H9 (cell line): ENCODE measurements at regions not wholly inside any gene's neighbourhood (a gene's known extent, or its start where the extent isn't known, plus 50 kb on each side); places are given as distances from the start of the nearest gene placed in this dataset.
A peak's percentile ranks its signal among the peaks of the same experiment; 100 is the strongest.

ENCODE experiments used
- DNase-seq: peaks from one replicate; pipeline ENCODE4 v3.0.0-alpha.2; 2017
- H2AFZ ChIP-seq: one replicate; pipeline ENCODE4 v1.6.1; 2013; ENCODE audit warnings: mild to moderate bottlenecking, low read length, control low read depth, moderate library complexity
- H2AK5ac ChIP-seq: 2 replicates; pipeline ENCODE4 v1.6.1; 2013; ENCODE audit warnings: low read length, control low read depth, mixed read lengths; ENCODE audit not compliant: insufficient read length
- H2BK120ac ChIP-seq: one replicate; pipeline ENCODE4 v1.6.1; 2013; ENCODE audit warnings: low read depth, mild to moderate bottlenecking, low read length, control low read depth, inconsistent platforms; ENCODE audit not compliant: poor library complexity, severe bottlenecking
- H2BK12ac ChIP-seq: 2 replicates; pipeline ENCODE4 v1.6.1; 2013; ENCODE audit warnings: low read length, control low read depth, mixed read lengths, low read depth; ENCODE audit not compliant: insufficient read length
- H2BK15ac ChIP-seq: 2 replicates; pipeline ENCODE4 v1.6.1; 2013; ENCODE audit warnings: low read depth, low read length, control low read depth
- H2BK20ac ChIP-seq: one replicate; pipeline ENCODE4 v1.6.1; 2013; ENCODE audit warnings: low read depth, mild to moderate bottlenecking, low read length, control low read depth, inconsistent platforms; ENCODE audit not compliant: poor library complexity, severe bottlenecking
- H2BK5ac ChIP-seq: 2 replicates; pipeline ENCODE4 v1.6.1; 2013; ENCODE audit warnings: low read length, control low read depth, mixed read lengths; ENCODE audit not compliant: insufficient read length
- H3K14ac ChIP-seq: 2 replicates; pipeline ENCODE4 v1.6.1; 2013; ENCODE audit warnings: low read length, control low read depth; ENCODE audit not compliant: insufficient read depth
- H3K18ac ChIP-seq: 2 replicates; pipeline ENCODE4 v1.6.1; 2013; ENCODE audit warnings: low read depth, mild to moderate bottlenecking, mixed read lengths, low read length, control low read depth; ENCODE audit not compliant: insufficient read length
- H3K23ac ChIP-seq: 2 replicates; pipeline ENCODE4 v1.6.1; 2013; ENCODE audit warnings: low read length, control low read depth, mixed read lengths, low read depth; ENCODE audit not compliant: insufficient read length
- H3K23me2 ChIP-seq: 2 replicates; pipeline ENCODE4 v1.6.1; 2013; ENCODE audit warnings: low read depth, mild to moderate bottlenecking, mixed read lengths, low read length, control low read depth; ENCODE audit not compliant: insufficient read length, poor library complexity, severe bottlenecking
- H3K27ac ChIP-seq: 2 replicates; pipeline ENCODE4 v1.5.1; 2013; ENCODE audit warnings: low read length, control low read depth, mixed read lengths, low read depth; ENCODE audit not compliant: insufficient read length
- H3K27me3 ChIP-seq: 2 replicates; pipeline ENCODE4 v1.6.1; 2013; ENCODE audit warnings: low read length, control low read depth, inconsistent platforms; ENCODE audit not compliant: insufficient read depth
- H3K4ac ChIP-seq: 2 replicates; pipeline ENCODE4 v1.6.1; 2013; ENCODE audit warnings: low read depth, mild to moderate bottlenecking, control low read depth, inconsistent platforms, low read length, moderate library complexity
- H3K4me1 ChIP-seq: 2 replicates; pipeline ENCODE4 v1.6.1; 2013; ENCODE audit warnings: low read length, control low read depth, inconsistent platforms; ENCODE audit not compliant: insufficient read depth
- H3K4me2 ChIP-seq: 2 replicates; pipeline ENCODE4 v1.6.1; 2013; ENCODE audit warnings: low read length, control low read depth, mixed read lengths; ENCODE audit not compliant: insufficient read length, insufficient read depth
- H3K56ac ChIP-seq: 2 replicates; pipeline ENCODE4 v1.6.1; 2013; ENCODE audit warnings: low read depth, mild to moderate bottlenecking, mixed read lengths, low read length, control low read depth; ENCODE audit not compliant: insufficient read length
- H3K79me1 ChIP-seq: 2 replicates; pipeline ENCODE4 v1.6.1; 2013; ENCODE audit warnings: low read depth, mild to moderate bottlenecking, moderate library complexity, low read length, control low read depth, inconsistent platforms; ENCODE audit not compliant: insufficient read depth, poor library complexity, severe bottlenecking
- H3K79me2 ChIP-seq: 2 replicates; pipeline ENCODE4 v1.6.1; 2013; ENCODE audit warnings: low read length, control low read depth, inconsistent platforms; ENCODE audit not compliant: insufficient read depth
- H3K9ac ChIP-seq: 2 replicates; pipeline ENCODE4 v1.6.1; 2013; ENCODE audit warnings: low read length, control low read depth, mixed read lengths; ENCODE audit not compliant: insufficient read length; ENCODE audit errors: extremely low read depth
- H3K9me3 ChIP-seq: one replicate; pipeline ENCODE4 v1.6.1; 2013; ENCODE audit warnings: low read depth, low read length, inconsistent platforms; ENCODE audit not compliant: control insufficient read depth
- H3T11ph ChIP-seq: one replicate; pipeline ENCODE4 v1.6.1; 2013; ENCODE audit warnings: mild to moderate bottlenecking, low read length, control low read depth, inconsistent platforms
- H4K20me1 ChIP-seq: one replicate; pipeline ENCODE4 v1.6.1; 2013; ENCODE audit not compliant: control insufficient read depth, insufficient read length, insufficient read depth
- H4K5ac ChIP-seq: 2 replicates; pipeline ENCODE4 v1.6.1; 2013; ENCODE audit warnings: low read depth, mild to moderate bottlenecking, mixed read lengths, low read length, control low read depth; ENCODE audit not compliant: insufficient read length
- H4K8ac ChIP-seq: replicated peaks from 2 replicates; pipeline ENCODE4 v1.6.1; 2013; ENCODE audit warnings: low read length, control low read depth, mixed read lengths, low read depth; ENCODE audit not compliant: insufficient read length
- H4K91ac ChIP-seq: 2 replicates; pipeline ENCODE4 v1.6.1; 2013; ENCODE audit warnings: low read depth, mild to moderate bottlenecking, moderate library complexity, mixed read lengths, low read length, control low read depth; ENCODE audit not compliant: insufficient read length
- H3K27ac Mint-ChIP-seq, 3 experiments: 2 replicates in 2 of 3; 3 replicates in 1 of 3; pipeline ENCODE4 v1.8.0; 2020 to 2021; ENCODE audit warnings: mixed read lengths in 3 of 3, mild to moderate bottlenecking in 1 of 3, moderate library complexity in 1 of 3
- H3K27me3 Mint-ChIP-seq: 2 replicates; pipeline ENCODE4 v1.8.0; 2021; ENCODE audit warnings: low read depth, mild to moderate bottlenecking, moderate library complexity, mixed read lengths
- H3K36me3 Mint-ChIP-seq, 3 experiments: 2 replicates in 2 of 3; 3 replicates in 1 of 3; pipeline ENCODE4 v1.8.0; 2020 to 2021; ENCODE audit warnings: low read depth in 3 of 3, mixed read lengths in 3 of 3; ENCODE audit not compliant: insufficient read depth in 1 of 3
- H3K4me1 Mint-ChIP-seq, 2 experiments: 2 replicates each; pipeline ENCODE4 v1.8.0; 2020; ENCODE audit warnings: mixed read lengths in 2 of 2
- H3K4me3 Mint-ChIP-seq, 2 experiments: 2 replicates in 1 of 2; 3 replicates in 1 of 2; pipeline ENCODE4 v1.8.0; 2020 to 2021; ENCODE audit warnings: mild to moderate bottlenecking in 2 of 2, mixed read lengths in 2 of 2, moderate library complexity in 1 of 2
- H3K9me3 Mint-ChIP-seq, 2 experiments: 2 replicates in 1 of 2; 3 replicates in 1 of 2; pipeline ENCODE4 v1.8.0; 2020; ENCODE audit warnings: mild to moderate bottlenecking in 2 of 2, mixed read lengths in 2 of 2, moderate library complexity in 1 of 2
- CTCF ChIP-seq: fragments of 200-600 bp; sonication (generic); conservative IDR thresholded peaks from 3 replicates; pipeline ENCODE4 v1.8.0; 2021; ENCODE audit warnings: antibody characterized with exemption, mild to moderate bottlenecking
- WGBS: extraction: QIAGEN DNeasy Blood & Tissue Kit; methylation state at CpG from one replicate; pipeline ENCODE4 v1.1.7; 2013; ENCODE audit warnings: missing lambda C conversion rate, low lambda C conversion rate, mixed read lengths; ENCODE audit not compliant: insufficient read length; ENCODE audit errors: extremely low coverage; 5-methylcytosine and 5-hydroxymethylcytosine counted together

GRCh38 chr2:120932472-120932871 is 196.8 kb downstream of the GLI2 start:
- DNase-seq: no peak
- 0 out of 7 replicates have a peak overlapping the region, but pooled peaks of 1 of the 3 experiments have one; percentile 79 for H3K27ac Mint-ChIP-seq
- H3K4me2 ChIP-seq: no peak overlapping the region

More at GRCh38 chr2:120932472-120932871, 196.8 kb downstream of the GLI2 start:
- Mint-ChIP-seq H3K9me3 (peaks cover 4% of the 10 kb centered on the region in 2 experiments; a peak in 1 of 5 replicates), H3K27me3 (no peaks in the 10 kb centered on the region), H3K4me1 (peaks cover 16 to 26% of the 10 kb centered on the region in 2 experiments), H3K36me3 (peaks cover 30 to 40% (median 35%) of the 10 kb centered on the region in 3 experiments), H3K4me3 (no peak overlapping the region; a peak in 1 of 5 replicates)
- Histone ChIP-seq H2BK15ac (no peak overlapping the region), H3K79me2 (no peaks in the 10 kb centered on the region), H4K20me1 (no peaks in the 10 kb centered on the region), H2BK5ac (no peak overlapping the region), H3K27me3 (no peaks in the 10 kb centered on the region), H2AK5ac (no peak overlapping the region), H3K9me3 (no peaks in the 10 kb centered on the region), H3K9ac (no peak overlapping the region), H3K14ac (no peak overlapping the region; the same call in 1 of the 2 replicates), H3K4me1 (no peaks in the 10 kb centered on the region), H3K4ac (no peak overlapping the region), H3K56ac (no peak overlapping the region), H3K23ac (no peak overlapping the region), H3K18ac (no peak overlapping the region), H4K5ac (no peak overlapping the region), H3K27ac (no peak overlapping the region), H3T11ph (no peak overlapping the region), H4K91ac (no peak overlapping the region), H2AFZ (no peak overlapping the region), H2BK12ac (no peak overlapping the region), H4K8ac (no peak overlapping the region), H3K79me1 (no peaks in the 10 kb centered on the region), H2BK120ac (no peak overlapping the region), H3K23me2 (no peaks in the 10 kb centered on the region), H2BK20ac (no peak overlapping the region)
- TF ChIP-seq CTCF: no peak
- WGBS: no CpG with 5 or more reads among the region's 7 CpGs
